ENCODE measurements at regions not wholly inside any gene's neighbourhood (a gene's known extent, or its start where the extent isn't known, plus 50 kb on each side); places are given as distances from the start of the nearest gene placed in this dataset.

GRCh38 chr14:98756749-98757148, 515.2 kb downstream of the BCL11B start:
- no peak for DNase-seq

- no peak for DNase-seq
These were observed 513.6 kb downstream of the BCL11B start for GRCh38 chr14:98758440-98758839.

GRCh38 chr14:98761993-98762392, 510.0 kb downstream of the BCL11B start:
- no peak for DNase-seq

GRCh38 chr14:98766818-98767217, 505.2 kb downstream of the BCL11B start:
- DNase-seq, result no peak

GRCh38 chr14:98769326-98769725, 502.7 kb downstream of the BCL11B start:
- DNase-seq, result no peak

- no peak for DNase-seq
These were observed 501.8 kb downstream of the BCL11B start for GRCh38 chr14:98770151-98770550.

GRCh38 chr14:98773814-98774213, 498.2 kb downstream of the BCL11B start:
- no peak for DNase-seq

- no peak for DNase-seq
These were observed 496.1 kb downstream of the BCL11B start for GRCh38 chr14:98775892-98776291.

- no peak for DNase-seq
These were observed 489.9 kb downstream of the BCL11B start for GRCh38 chr14:98782062-98782461.

GRCh38 chr14:98785578-98785977, 486.4 kb downstream of the BCL11B start:
- no peak for DNase-seq

- no peak for DNase-seq
These were observed 485.5 kb downstream of the BCL11B start for GRCh38 chr14:98786456-98786855.

- no peak for DNase-seq
These were observed 480.3 kb downstream of the BCL11B start for GRCh38 chr14:98791661-98792060.

- no peak for DNase-seq
These were observed 479.8 kb downstream of the BCL11B start for GRCh38 chr14:98792171-98792570.

GRCh38 chr14:98798099-98798498, 473.9 kb downstream of the BCL11B start:
- DNase-seq, result no peak

GRCh38 chr14:98799891-98800290, 472.1 kb downstream of the BCL11B start:
- DNase-seq, result no peak

- no peak for DNase-seq
These were observed 470.0 kb downstream of the BCL11B start for GRCh38 chr14:98802044-98802443.

GRCh38 chr14:98803196-98803595, 468.8 kb downstream of the BCL11B start:
- DNase-seq, result no peak

- DNase-seq, result no peak
These were observed 463.2 kb downstream of the BCL11B start for GRCh38 chr14:98808494-98809407.

- DNase-seq, result no peak
These were observed 455.8 kb downstream of the BCL11B start for GRCh38 chr14:98816195-98816594.

- DNase-seq, result no peak
These were observed 455.3 kb downstream of the BCL11B start for GRCh38 chr14:98816720-98817119.

- DNase-seq, result no peak
These were observed 452.7 kb downstream of the BCL11B start for GRCh38 chr14:98819132-98819866.

- no peak for DNase-seq
These were observed 452.2 kb downstream of the BCL11B start for GRCh38 chr14:98819867-98820206.

- DNase-seq, result no peak
These were observed 449.1 kb downstream of the BCL11B start for GRCh38 chr14:98822917-98823316.

GRCh38 chr14:98826618-98827017, 445.4 kb downstream of the BCL11B start:
- no peak for DNase-seq

All from stimulated activated naive CD4-positive, alpha-beta T cell treated with Interleukin-2 at 50 U/mL for 16 hours (primary cell).